ENCODE measurements at regions not wholly inside any gene's neighbourhood (a gene's known extent, or its start where the extent isn't known, plus 50 kb on each side); places are given as distances from the start of the nearest gene placed in this dataset.

DNA sequence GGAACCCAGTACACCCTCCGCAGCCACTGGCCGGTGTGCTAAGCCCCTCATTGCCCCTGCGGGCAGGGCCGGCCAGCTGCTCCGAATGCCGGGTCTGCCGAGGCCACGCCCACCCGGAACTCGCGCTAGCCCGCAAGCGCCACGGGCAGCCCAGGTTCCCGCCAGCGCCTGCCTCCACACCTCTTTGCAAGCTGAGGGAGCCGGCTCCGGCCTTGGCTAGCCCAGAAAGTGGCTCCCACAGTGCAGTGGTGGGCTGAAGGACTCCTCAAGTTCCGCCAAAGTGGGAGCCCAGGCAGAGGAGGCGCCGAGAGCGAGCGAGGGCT lies 81.4 kb upstream of the BCHE start:
- TF ChIP-seq EP300 (IDR thresholded peaks at IDR 0.05) (no peak), CTCF (IDR thresholded peaks at IDR 0.05) (no peak)

Measured in esophagus muscularis mucosa (tissue), 3 donors.